ENCODE measurements at regions not wholly inside any gene's neighbourhood (a gene's known extent, or its start where the extent isn't known, plus 50 kb on each side); places are given as distances from the start of the nearest gene placed in this dataset.
"Not testable (repeated sequence)": the region's sequence is repeated elsewhere in the genome, so short reads cannot be mapped to it uniquely, and the experiment has no call there.

- DNase-seq, result no peak
These were observed 323.4 kb upstream of the RBMS1 start for GRCh38 chr2:160816916-160817499.

- DNase-seq, result no peak
These were observed 327.1 kb upstream of the RBMS1 start for GRCh38 chr2:160820691-160821090.

- no peak for DNase-seq
These were observed 328.4 kb upstream of the RBMS1 start for GRCh38 chr2:160822006-160822405.

DNA sequence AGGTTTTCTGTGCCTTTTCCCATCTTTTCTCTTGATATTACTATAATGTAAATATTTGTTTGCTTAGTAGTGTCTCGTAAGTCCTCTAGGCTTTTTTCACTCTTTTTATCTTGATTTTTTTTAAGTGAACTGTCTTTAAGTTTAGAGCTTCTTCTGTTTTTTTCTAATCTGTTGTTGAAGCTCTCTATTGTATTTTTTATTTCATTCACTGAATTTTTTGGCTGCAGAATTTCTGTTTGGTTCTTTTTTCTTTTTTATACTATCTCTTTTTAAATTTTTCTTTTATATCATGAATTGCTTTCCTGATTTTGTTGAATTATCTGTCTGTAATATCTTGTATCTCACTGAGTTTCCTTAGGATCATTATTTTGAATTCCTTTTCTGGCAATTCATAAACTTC is 331.8 kb upstream of the RBMS1 start:
- no peak for DNase-seq

DNA sequence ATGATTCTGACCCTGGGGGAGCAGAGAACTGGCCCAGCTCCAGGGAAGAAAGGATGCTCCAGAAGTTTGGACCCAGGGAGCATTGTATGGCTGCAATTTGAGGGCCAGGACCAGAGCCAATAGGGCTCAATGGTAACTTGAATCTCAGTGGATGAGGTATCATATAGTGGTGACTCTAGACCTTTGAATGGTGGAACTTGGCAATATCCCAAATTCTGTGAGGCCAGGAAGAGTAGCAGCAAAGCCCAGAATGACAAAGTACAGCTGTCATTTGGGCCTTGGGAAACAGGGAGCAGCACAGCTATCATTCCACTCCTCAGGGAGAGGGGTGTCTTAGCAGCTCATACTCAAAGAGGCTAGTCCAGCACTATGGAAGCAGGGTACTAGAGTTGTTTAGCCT is 332.9 kb upstream of the RBMS1 start:
- no peak for DNase-seq

GRCh38 chr2:160828076-160828475 is 332.2 kb upstream of the TANK start:
- DNase-seq, result no peak

GRCh38 chr2:160832381-160832780 is 327.8 kb upstream of the TANK start:
- DNase-seq, result not testable (repeated sequence)

- DNase-seq, result no peak
These were observed 325.1 kb upstream of the TANK start for GRCh38 chr2:160835166-160835565.

GRCh38 chr2:160836755-160837154 is 323.5 kb upstream of the TANK start:
- no peak for DNase-seq

- DNase-seq, result no peak
These were observed 322.8 kb upstream of the TANK start for GRCh38 chr2:160837416-160837815.

- no peak for DNase-seq
These were observed 322.1 kb upstream of the TANK start for GRCh38 chr2:160838147-160838546.

GRCh38 chr2:160838691-160839090 is 321.5 kb upstream of the TANK start:
- no peak for DNase-seq

DNA sequence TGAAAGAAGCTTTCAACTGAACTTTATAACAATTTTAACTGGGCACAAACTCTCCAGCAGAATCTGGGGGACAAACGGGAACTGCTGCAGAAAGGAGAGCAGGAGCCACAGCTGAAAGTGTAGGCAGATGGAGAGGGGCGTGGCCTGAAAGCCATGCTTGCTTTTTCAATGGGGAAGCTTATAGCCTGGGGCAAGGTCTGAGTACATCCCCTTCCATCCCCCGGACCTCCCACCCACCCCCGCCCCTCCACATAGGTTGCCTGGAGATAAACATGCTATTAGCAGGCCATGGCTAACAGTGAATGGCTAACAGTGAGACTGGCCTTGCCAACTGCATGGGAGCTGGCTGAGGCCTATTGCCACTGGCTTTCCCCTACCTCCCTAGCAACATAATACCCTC is 317.9 kb upstream of the TANK start:
- DNase-seq, result no peak

GRCh38 chr2:160859096-160859495 is 301.1 kb upstream of the TANK start:
- no peak for DNase-seq

DNA sequence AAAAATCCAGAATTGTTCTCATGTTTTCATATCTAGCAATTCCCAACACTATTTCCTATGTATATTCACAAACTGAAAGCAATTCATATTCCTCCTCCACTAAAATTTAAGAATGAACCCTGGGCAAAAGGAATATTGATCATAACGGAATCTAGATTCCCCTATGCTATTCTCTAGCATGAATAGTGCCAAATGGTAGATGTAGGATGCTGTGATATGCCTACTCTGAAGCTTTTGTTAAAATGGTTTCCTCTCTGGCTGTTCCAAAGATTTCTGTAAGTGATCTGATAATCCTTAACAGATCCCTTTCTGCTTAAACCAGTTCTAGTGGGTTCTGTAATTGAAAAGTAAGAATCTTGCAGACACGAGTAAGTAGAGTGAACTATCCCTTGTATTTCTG is 298.0 kb upstream of the TANK start:
- no peak for DNase-seq

DNA sequence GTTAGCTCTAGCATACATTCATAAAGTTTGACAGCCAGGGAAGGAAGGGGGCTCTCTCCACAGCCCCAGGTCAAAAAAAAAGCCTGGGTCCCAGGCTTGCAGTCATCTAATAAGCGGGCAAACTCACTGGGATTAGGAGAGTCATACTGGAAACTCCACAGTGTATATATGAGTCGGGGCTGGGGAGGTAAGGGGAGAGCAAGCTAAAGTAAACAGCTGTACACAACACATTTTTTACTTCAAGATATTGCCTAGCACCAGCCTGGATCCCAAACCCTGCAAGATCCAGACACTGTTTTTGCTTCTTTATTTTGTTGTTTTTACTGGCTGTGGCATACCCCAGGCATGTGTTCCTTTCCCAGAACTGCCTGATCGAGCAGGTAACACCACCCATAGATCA is 291.3 kb upstream of the TANK start:
- DNase-seq, result no peak

DNA sequence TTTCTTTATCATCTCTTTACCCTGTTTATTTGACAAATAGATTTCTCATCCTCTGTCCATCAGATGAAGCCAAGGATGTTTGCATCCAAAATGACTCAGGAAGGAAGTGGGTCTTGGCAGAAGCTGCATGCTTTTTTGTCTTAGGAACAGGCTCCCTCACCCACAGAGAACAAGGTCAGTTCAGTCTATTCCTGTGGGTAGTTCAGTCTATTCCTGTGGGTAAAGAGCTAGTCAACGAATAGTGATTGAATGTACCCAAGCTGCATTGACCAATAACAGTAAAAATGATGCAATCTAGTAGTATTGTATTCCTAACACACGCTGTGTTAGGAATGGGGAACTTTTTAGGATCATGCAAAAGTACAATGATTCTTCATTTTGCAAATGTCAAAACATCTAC is 290.8 kb upstream of the TANK start:
- DNase-seq, result no peak

- DNase-seq, result no peak
These were observed 289.3 kb upstream of the TANK start for GRCh38 chr2:160870729-160871465.

GRCh38 chr2:160871953-160872352 is 288.3 kb upstream of the TANK start:
- no peak for DNase-seq

DNA sequence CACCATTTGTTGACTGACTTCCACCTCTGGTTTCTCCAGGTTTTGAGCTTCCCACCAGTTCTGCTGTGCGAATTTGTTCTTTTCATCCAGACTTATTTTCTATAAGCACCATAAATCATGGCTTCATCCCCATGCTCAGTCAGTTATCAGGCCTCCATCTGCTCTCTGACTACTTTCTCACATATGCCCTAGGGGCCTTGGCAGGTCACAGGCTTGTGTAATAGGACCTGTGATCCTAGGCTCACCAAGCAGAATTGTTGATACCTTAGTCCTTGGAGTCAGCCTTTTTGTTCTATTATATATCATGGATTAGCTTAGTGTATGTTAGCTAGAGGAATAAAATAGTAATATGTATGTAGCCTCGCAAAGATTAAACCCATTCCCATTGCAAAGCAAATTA is 284.2 kb upstream of the TANK start:
- no peak for DNase-seq

- DNase-seq, result no peak
These were observed 283.5 kb upstream of the TANK start for GRCh38 chr2:160876765-160877164.

- no peak for DNase-seq
These were observed 281.6 kb upstream of the TANK start for GRCh38 chr2:160878618-160879017.

DNA sequence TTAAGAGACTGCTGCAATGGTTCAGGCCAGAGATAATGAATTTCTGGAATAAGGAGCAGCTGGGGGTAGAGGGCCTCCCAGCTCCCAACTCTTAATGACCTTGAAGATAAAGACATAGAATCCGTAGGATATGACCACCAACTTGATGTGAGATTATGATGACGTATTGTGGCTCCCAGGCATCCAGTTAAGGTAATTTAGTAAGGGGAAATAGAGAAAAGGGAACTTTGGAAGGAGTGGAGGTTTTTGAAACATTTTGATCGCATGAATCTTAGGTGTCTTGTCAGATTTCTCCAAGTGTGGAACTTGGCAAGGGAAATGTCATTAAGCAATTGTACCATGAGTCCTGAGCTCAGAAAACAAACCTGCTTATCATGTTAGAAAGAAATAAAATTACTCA is 277.3 kb upstream of the TANK start:
- DNase-seq, result no peak

- no peak for DNase-seq
These were observed 276.2 kb upstream of the TANK start for GRCh38 chr2:160884056-160884455.

Data from stimulated activated CD4-positive, alpha-beta T cell treated with anti-CD3 and anti-CD28 coated beads, Interleukin-4, amount 100 ng/mL, for 24 hours (primary cell).